Sigmoid colon (tissue), 6 donors: ENCODE measurements at regions not wholly inside any gene's neighbourhood (a gene's known extent, or its start where the extent isn't known, plus 50 kb on each side); places are given as distances from the start of the nearest gene placed in this dataset.

Experiments
- DNase-seq: peaks from one replicate; pipeline ENCODE4 v3.0.0-alpha.2; 2019
- H3K27ac ChIP-seq, 4 donors: fragments of 200-600 bp; sonication (generic); one replicate each; pipeline ENCODE4 v1.5.1; 2016 to 2019; ENCODE audit warnings: mild to moderate bottlenecking in 1 of 4
- H3K27me3 ChIP-seq, 3 donors: fragments of 200-600 bp; sonication (generic); one replicate each; pipeline ENCODE4 v1.5.1; 2019; ENCODE audit warnings: mild to moderate bottlenecking in 1 of 3
- H3K36me3 ChIP-seq, 4 donors: fragments of 200-600 bp; sonication (generic); one replicate each; pipeline ENCODE4 v1.5.1; 2016 to 2019
- H3K4me1 ChIP-seq, 4 donors: fragments of 200-600 bp; sonication (generic); one replicate each; pipeline ENCODE4 v1.5.1; 2017 to 2019
- H3K4me3 ChIP-seq, 4 donors: fragments of 200-600 bp; sonication (generic); one replicate each; pipeline ENCODE4 v1.5.1; 2017 to 2019; ENCODE audit warnings: mild to moderate bottlenecking in 2 of 4, moderate library complexity in 1 of 4
- H3K9me3 ChIP-seq, 4 donors: fragments of 200-600 bp in 3 of 4; sonication (generic) in 3 of 4; one replicate each; pipeline versions ENCODE4 v1.5.1 to v1.6.1; 2013 to 2019
- EP300 ChIP-seq, 4 donors: sonication (generic); formaldehyde crosslinking; IDR thresholded peaks; one replicate each; pipeline ENCODE4 v1.6.1; 2017; ENCODE audit warnings: antibody characterized with exemption in 4 of 4
- POLR2A ChIP-seq, 2 donors: fragments of 450-650 bp; IDR thresholded peaks; one replicate each; pipeline ENCODE4 v1.6.1; 2016; ENCODE audit warnings: antibody characterized with exemption in 2 of 2, mild to moderate bottlenecking in 2 of 2, moderate library complexity in 2 of 2
- POLR2AphosphoS5 ChIP-seq, 4 donors: sonication (generic); formaldehyde crosslinking; IDR thresholded peaks; one replicate each; pipeline ENCODE4 v1.6.1; 2017; ENCODE audit warnings: antibody characterized with exemption in 4 of 4
- WGBS, 2 donors: extraction: QIAGEN DNeasy Blood & Tissue Kit; methylation state at CpG; one replicate each; pipeline ENCODE4 v1.1.7; 2013; 5-methylcytosine and 5-hydroxymethylcytosine counted together
- intact Hi-C: fragments of 100-400 bp; cut with DNase I; formaldehyde crosslinking; loops from one replicate; pipeline ENCODE4 v1.15.1; 2023
- TF ChIP-seq, protein P1 (sequence below), 4 experiments: fragments of 450-650 bp in 3 of 4; fragments of 200-600 bp in 1 of 4; IDR thresholded peaks; one replicate each; pipeline ENCODE4 v1.5.1; 2016 to 2019; ENCODE audit warnings: antibody characterized with exemption in 4 of 4, mild to moderate bottlenecking in 3 of 4, moderate library complexity in 2 of 4
- donor health status: healthy with polysubstance abuse.
- donor health status: healthy.

DNA sequence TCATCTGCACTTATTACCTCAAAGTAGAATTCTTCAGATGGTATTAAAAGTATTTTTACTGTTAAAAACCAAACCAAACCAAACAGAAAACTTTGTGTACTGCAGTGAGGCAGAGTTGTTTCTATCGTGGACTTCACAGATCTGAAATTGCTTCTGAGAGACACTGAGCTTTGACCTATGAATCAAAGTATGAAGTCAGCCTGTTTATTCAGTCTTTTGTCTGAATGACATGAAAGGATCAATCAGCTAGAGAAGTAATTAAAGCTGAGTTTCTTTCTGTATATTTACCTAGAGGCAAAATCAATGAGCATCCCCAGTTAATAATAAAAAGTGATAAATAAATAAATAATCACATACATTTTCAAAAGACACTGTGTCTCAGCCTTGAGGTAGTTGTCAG lies 2121.0 kb downstream of the PCDH7 start:
- Histone ChIP-seq H3K4me3 (no peak overlapping the region), H3K27me3 (no peaks in the 10 kb centered on the region), H3K4me1 (no peaks in the 10 kb centered on the region), H3K36me3 (no peaks in the 10 kb centered on the region), H3K9me3 (no peaks in the 10 kb centered on the region), H3K27ac (no peak overlapping the region)
- 10 to 55% methylated on average over 1 of the region's 1 CpG for WGBS, 2 donors
- no peak for DNase-seq
- intact Hi-C loops = no loop called here
- TF ChIP-seq POLR2AphosphoS5 (IDR thresholded peaks at IDR 0.05) (no peak), EP300 (IDR thresholded peaks at IDR 0.05) (no peak), POLR2A (IDR thresholded peaks at IDR 0.05) (no peak)
- TF ChIP-seq, protein P1, sequence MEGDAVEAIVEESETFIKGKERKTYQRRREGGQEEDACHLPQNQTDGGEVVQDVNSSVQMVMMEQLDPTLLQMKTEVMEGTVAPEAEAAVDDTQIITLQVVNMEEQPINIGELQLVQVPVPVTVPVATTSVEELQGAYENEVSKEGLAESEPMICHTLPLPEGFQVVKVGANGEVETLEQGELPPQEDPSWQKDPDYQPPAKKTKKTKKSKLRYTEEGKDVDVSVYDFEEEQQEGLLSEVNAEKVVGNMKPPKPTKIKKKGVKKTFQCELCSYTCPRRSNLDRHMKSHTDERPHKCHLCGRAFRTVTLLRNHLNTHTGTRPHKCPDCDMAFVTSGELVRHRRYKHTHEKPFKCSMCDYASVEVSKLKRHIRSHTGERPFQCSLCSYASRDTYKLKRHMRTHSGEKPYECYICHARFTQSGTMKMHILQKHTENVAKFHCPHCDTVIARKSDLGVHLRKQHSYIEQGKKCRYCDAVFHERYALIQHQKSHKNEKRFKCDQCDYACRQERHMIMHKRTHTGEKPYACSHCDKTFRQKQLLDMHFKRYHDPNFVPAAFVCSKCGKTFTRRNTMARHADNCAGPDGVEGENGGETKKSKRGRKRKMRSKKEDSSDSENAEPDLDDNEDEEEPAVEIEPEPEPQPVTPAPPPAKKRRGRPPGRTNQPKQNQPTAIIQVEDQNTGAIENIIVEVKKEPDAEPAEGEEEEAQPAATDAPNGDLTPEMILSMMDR (IDR thresholded peaks at IDR 0.05) = no peak

DNA sequence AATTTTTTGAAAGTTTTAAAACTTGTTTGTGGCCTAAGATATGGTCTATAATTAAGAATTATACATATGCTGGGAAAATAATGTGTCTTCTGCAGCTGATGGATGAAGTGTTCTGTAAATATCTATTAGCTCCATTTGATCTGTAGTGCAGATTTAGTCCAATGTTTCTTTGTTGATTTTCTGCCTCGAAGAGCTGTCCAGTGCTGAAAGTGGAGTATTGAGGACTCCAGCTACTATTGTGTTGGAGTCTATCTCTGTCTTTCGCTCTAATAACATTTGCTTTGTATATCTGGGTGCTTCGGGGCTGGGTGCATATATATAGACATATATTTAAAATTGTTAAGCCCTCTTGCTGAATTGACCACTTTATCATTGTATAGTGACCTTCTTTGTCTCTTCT lies 2127.3 kb downstream of the PCDH7 start:
- 68 to 77% methylated on average over 3 of the region's 3 CpGs for WGBS, 2 donors
- intact Hi-C loops = no loop called here
- Histone ChIP-seq H3K4me3 (no peak overlapping the region), H3K27me3 (no peaks in the 10 kb centered on the region), H3K4me1 (no peaks in the 10 kb centered on the region), H3K27ac (no peak overlapping the region), H3K36me3 (no peaks in the 10 kb centered on the region), H3K9me3 (no peaks in the 10 kb centered on the region)
- TF ChIP-seq EP300 (IDR thresholded peaks at IDR 0.05) (no peak), POLR2AphosphoS5 (IDR thresholded peaks at IDR 0.05) (no peak), POLR2A (IDR thresholded peaks at IDR 0.05) (no peak)
- TF ChIP-seq, protein P1 (IDR thresholded peaks at IDR 0.05) = no peak
- DNase-seq = no peak

DNA sequence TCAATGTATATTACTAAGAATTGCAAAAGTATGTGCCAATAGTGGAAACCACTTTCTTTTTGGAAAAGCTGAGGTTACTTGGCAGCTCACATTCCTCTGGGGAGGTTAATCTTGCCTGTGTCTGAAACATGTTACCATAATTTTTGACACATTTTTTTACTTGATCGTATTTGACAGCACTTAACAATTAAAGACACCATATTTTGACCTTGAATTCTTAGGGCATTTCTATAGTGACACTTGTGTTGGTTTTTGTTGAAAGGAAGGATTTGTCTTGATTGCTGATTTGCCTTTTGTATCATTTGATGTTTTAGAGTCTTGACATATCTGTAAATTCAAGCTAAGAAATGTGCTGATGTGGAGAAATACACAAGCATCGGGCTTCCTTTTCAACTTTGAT lies 2135.5 kb downstream of the PCDH7 start:
- no peak for TF ChIP-seq POLR2AphosphoS5 (IDR thresholded peaks at IDR 0.05)
- no peak for TF ChIP-seq POLR2A (IDR thresholded peaks at IDR 0.05)
- TF ChIP-seq, protein P1 (IDR thresholded peaks at IDR 0.05) = no peak
- TF ChIP-seq EP300 (IDR thresholded peaks at IDR 0.05) = no peak
- Histone ChIP-seq H3K27me3 (no peaks in the 10 kb centered on the region), H3K9me3 (no peaks in the 10 kb centered on the region), H3K4me1 (no peaks in the 10 kb centered on the region), H3K4me3 (no peak overlapping the region), H3K27ac (no peak overlapping the region), H3K36me3 (no peaks in the 10 kb centered on the region)
- 83 to 84% methylated on average over 2 of the region's 2 CpGs for WGBS, 2 donors
- no peak for DNase-seq
- intact Hi-C loops = no loop called here

DNA sequence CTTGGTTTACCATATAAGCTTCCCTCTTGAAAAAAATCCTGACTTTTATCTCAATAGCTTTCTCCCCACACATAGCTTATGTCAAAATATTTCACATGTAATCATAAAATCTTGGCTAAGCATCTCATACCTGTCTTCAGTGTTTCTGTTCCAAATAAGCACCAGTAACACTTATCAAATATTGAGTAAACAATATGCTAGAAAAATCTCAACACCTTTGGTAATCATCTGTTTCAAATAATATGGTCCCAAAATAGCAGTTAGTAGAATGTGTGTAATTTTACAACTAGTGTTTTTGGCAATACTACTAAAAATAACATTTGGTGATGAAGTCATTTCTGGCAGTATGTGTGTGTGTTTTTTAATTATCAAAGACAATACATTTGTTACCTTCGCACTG lies 2138.2 kb downstream of the PCDH7 start:
- Histone ChIP-seq H3K4me1 (no peaks in the 10 kb centered on the region), H3K9me3 (no peaks in the 10 kb centered on the region), H3K4me3 (no peak overlapping the region), H3K27me3 (no peaks in the 10 kb centered on the region), H3K36me3 (no peaks in the 10 kb centered on the region), H3K27ac (no peak overlapping the region)
- TF ChIP-seq POLR2AphosphoS5 (IDR thresholded peaks at IDR 0.05) = no peak
- no peak for TF ChIP-seq EP300 (IDR thresholded peaks at IDR 0.05)
- no peak for TF ChIP-seq POLR2A (IDR thresholded peaks at IDR 0.05)
- intact Hi-C loops = no loop called here
- 69 to 92% methylated on average over 1 of the region's 1 CpG for WGBS, 2 donors
- no peak for DNase-seq

DNA sequence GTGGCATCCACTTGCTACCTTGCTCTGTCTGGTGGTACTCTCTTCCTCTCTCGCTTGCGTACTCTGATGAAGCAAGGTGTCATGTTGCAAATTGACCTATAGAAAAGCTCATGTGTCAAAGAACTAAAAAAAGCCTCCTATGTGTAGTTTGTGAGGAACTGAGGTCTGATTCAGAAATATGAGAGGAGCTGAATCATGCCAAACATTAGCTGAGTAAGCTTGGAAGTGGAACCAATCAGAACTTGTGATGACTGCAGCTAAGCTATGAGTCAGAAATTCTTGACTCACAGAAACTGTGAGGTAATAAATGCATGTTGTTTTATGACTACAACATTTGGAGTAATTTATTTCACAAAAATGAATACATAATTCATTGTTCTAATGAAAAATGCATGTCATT lies 2138.8 kb downstream of the PCDH7 start:
- H3K9me3 ChIP-seq = no peaks in the 10 kb centered on the region
- H3K4me3 ChIP-seq = no peak overlapping the region
- H3K27ac ChIP-seq = no peak overlapping the region
- intact Hi-C loops = no loop called here
- DNase-seq = no peak
- 91% methylated on average over 2 of the region's 2 CpGs for WGBS, 2 donors
- no peaks in the 10 kb centered on the region for H3K4me1 ChIP-seq
- H3K27me3 ChIP-seq = no peaks in the 10 kb centered on the region
- TF ChIP-seq POLR2A (IDR thresholded peaks at IDR 0.05) (no peak), POLR2AphosphoS5 (IDR thresholded peaks at IDR 0.05) (no peak), EP300 (IDR thresholded peaks at IDR 0.05) (no peak)
- TF ChIP-seq, protein P1 (IDR thresholded peaks at IDR 0.05) = no peak
- H3K36me3 ChIP-seq = no peaks in the 10 kb centered on the region
